H1 (cell line): ENCODE measurements at regions not wholly inside any gene's neighbourhood (a gene's known extent, or its start where the extent isn't known, plus 50 kb on each side); places are given as distances from the start of the nearest gene placed in this dataset.

Experiments
- CTCF ChIA-PET: fragments of 300-600 bp; sonication (Branson Sonifier 250); formaldehyde crosslinking; loops from one replicate; lab custom pipeline; 2021; ENCODE audit not compliant: partially characterized antibody; lab: Charles Lee
- POLR2A ChIA-PET: fragments of 300-600 bp; sonication (Branson Sonifier 250); formaldehyde crosslinking; loops from one replicate; lab custom pipeline; 2021; ENCODE audit warnings: inconsistent platforms; ENCODE audit not compliant: partially characterized antibody; lab: Charles Lee
- DNase-seq, 2 experiments: peaks; one replicate each; pipeline versions ENCODE4 v3.0.0 to v3.0.0-alpha.2; 2010 to 2022; ENCODE audit warnings: low spot score in 2 of 2, low read depth in 1 of 2, mixed read lengths in 1 of 2
- FAIRE-seq: peaks from 2 replicates; lab custom pipeline; 2011; peaks lifted over from hg19 to GRCh38; lab: Jason Lieb, UNC
- H2AFZ ChIP-seq: 2 replicates; pipeline ENCODE4 v1.8.1; 2012; ENCODE audit warnings: low read length, inconsistent platforms
- H2AK5ac ChIP-seq: 2 replicates; pipeline ENCODE4 v1.6.1; 2013; ENCODE audit warnings: low read depth, low read length
- H2BK120ac ChIP-seq: replicated peaks from 2 replicates; pipeline ENCODE3; 2013; ENCODE audit warnings: low read depth, low read length, inconsistent platforms
- H2BK12ac ChIP-seq: 2 replicates; pipeline ENCODE4 v1.6.1; 2013; ENCODE audit warnings: low read depth, low read length
- H2BK15ac ChIP-seq: 2 replicates; pipeline ENCODE4 v1.6.1; 2013; ENCODE audit warnings: low read length
- H2BK20ac ChIP-seq: 2 replicates; pipeline ENCODE4 v1.6.1; 2013; ENCODE audit warnings: low read length
- H2BK5ac ChIP-seq: 2 replicates; pipeline ENCODE4 v1.6.1; 2013; ENCODE audit warnings: low read depth, low read length
- H3K14ac ChIP-seq: 2 replicates; pipeline ENCODE4 v1.6.1; 2013; ENCODE audit warnings: inconsistent platforms; ENCODE audit not compliant: insufficient read length
- H3K18ac ChIP-seq: 2 replicates; pipeline ENCODE4 v1.6.1; 2013; ENCODE audit warnings: low read length; ENCODE audit errors: extremely low read depth
- H3K23ac ChIP-seq: 2 replicates; pipeline ENCODE4 v1.6.1; 2013; ENCODE audit warnings: inconsistent platforms; ENCODE audit not compliant: insufficient read length
- H3K23me2 ChIP-seq: 2 replicates; pipeline ENCODE4 v1.6.1; 2013; ENCODE audit warnings: low read depth, low read length
- H3K27ac ChIP-seq: 2 replicates; pipeline ENCODE4 v1.6.1; 2011; ENCODE audit warnings: low read depth, low read length, inconsistent platforms
- H3K27me3 ChIP-seq, 4 experiments: replicated peaks in 1 of 4; 1 replicate in 1 of 4; 2 replicates in 3 of 4; pipeline versions ENCODE4 v1.6.1 to v1.8.1; 2011 to 2013; ENCODE audit warnings: low read length in 3 of 4, mild to moderate bottlenecking in 3 of 4, inconsistent platforms in 2 of 4, mixed read lengths in 2 of 4, moderate library complexity in 1 of 4; ENCODE audit not compliant: control insufficient read depth in 3 of 4, insufficient read depth in 3 of 4; ENCODE audit errors: extremely low read depth in 1 of 4
- H3K36me3 ChIP-seq, 4 experiments: 2 replicates each; pipeline versions ENCODE4 v1.6.1 to v1.8.1; 2011 to 2013; ENCODE audit warnings: mild to moderate bottlenecking in 4 of 4, low read length in 3 of 4, moderate library complexity in 2 of 4, control low read depth in 1 of 4, inconsistent platforms in 1 of 4; ENCODE audit not compliant: insufficient read depth in 4 of 4, control insufficient read depth in 2 of 4
- H3K4ac ChIP-seq: replicated peaks from 2 replicates; pipeline ENCODE3; 2013; ENCODE audit warnings: low read length, low read depth, mixed read lengths, inconsistent platforms; ENCODE audit not compliant: insufficient read length
- H3K4me1 ChIP-seq, 4 experiments: replicated peaks in 1 of 4; 1 replicate in 1 of 4; 2 replicates in 3 of 4; pipeline versions ENCODE4 v1.6.1 to v1.8.1; 2011 to 2013; ENCODE audit warnings: low read length in 3 of 4, inconsistent platforms in 2 of 4, mixed read lengths in 1 of 4; ENCODE audit not compliant: insufficient read depth in 4 of 4, control insufficient read depth in 3 of 4
- H3K4me2 ChIP-seq, 2 experiments: 2 replicates each; pipeline versions ENCODE4 v1.6.1 to v1.8.1; 2011 to 2013; ENCODE audit warnings: low read depth in 2 of 2, low read length in 2 of 2, control low read depth in 1 of 2, inconsistent platforms in 1 of 2, mild to moderate bottlenecking in 1 of 2; ENCODE audit not compliant: insufficient read depth in 1 of 2
- H3K4me3 ChIP-seq, 4 experiments: fragments of 200-600, 300-600 bp in 1 of 4; sonication (generic), shearing (Covaris generic), sonication (Bioruptor Twin) in 1 of 4; 2 replicates each; pipeline versions ENCODE4 v1.5.1 to v1.8.1; 2011 to 2016; ENCODE audit warnings: low read length in 4 of 4, low read depth in 3 of 4, control low read depth in 2 of 4, inconsistent platforms in 2 of 4, mild to moderate bottlenecking in 2 of 4, mixed read lengths in 1 of 4, moderate library complexity in 1 of 4; ENCODE audit not compliant: insufficient read depth in 2 of 4; ENCODE audit errors: extremely low read depth in 1 of 4
- H3K56ac ChIP-seq: replicated peaks from 2 replicates; pipeline ENCODE3; 2013; ENCODE audit warnings: low read depth, mild to moderate bottlenecking, mixed read lengths, low read length, inconsistent platforms; ENCODE audit not compliant: insufficient read length
- H3K79me1 ChIP-seq: 2 replicates; pipeline ENCODE4 v1.6.1; 2013; ENCODE audit warnings: low read depth, low read length, control low read depth
- H3K79me2 ChIP-seq, 2 experiments: 2 replicates each; pipeline versions ENCODE4 v1.6.1 to v1.8.1; 2012 to 2013; ENCODE audit warnings: low read length in 2 of 2, mild to moderate bottlenecking in 2 of 2, inconsistent platforms in 1 of 2; ENCODE audit not compliant: insufficient read depth in 2 of 2, control insufficient read depth in 1 of 2
- H3K9ac ChIP-seq, 4 experiments: replicated peaks in 1 of 4; 1 replicate in 1 of 4; 2 replicates in 3 of 4; pipeline versions ENCODE4 v1.6.1 to v1.8.1; 2011 to 2013; ENCODE audit warnings: low read depth in 3 of 4, low read length in 3 of 4, control low read depth in 2 of 4, mild to moderate bottlenecking in 2 of 4, moderate library complexity in 2 of 4, inconsistent platforms in 1 of 4; ENCODE audit errors: extremely low read depth in 1 of 4
- H3K9me3 ChIP-seq, 2 experiments: 2 replicates each; pipeline versions ENCODE4 v1.6.1 to v1.8.1; 2012 to 2013; ENCODE audit warnings: mild to moderate bottlenecking in 2 of 2, moderate library complexity in 2 of 2, control low read depth in 1 of 2, inconsistent platforms in 1 of 2, low read depth in 1 of 2, low read length in 1 of 2, mixed read lengths in 1 of 2; ENCODE audit not compliant: insufficient read depth in 2 of 2
- H4K20me1 ChIP-seq, 2 experiments: replicated peaks in 1 of 2; 2 replicates each; pipeline versions ENCODE3 to v1.8.1; 2011 to 2013; ENCODE audit warnings: inconsistent platforms in 2 of 2, low read length in 2 of 2, mild to moderate bottlenecking in 1 of 2; ENCODE audit not compliant: insufficient read depth in 2 of 2, control insufficient read depth in 1 of 2
- H4K5ac ChIP-seq: 2 replicates; pipeline ENCODE4 v1.6.1; 2013; ENCODE audit warnings: low read length, low read depth, mixed read lengths, inconsistent platforms; ENCODE audit not compliant: insufficient read length
- H4K8ac ChIP-seq: 2 replicates; pipeline ENCODE4 v1.8.0; 2013; ENCODE audit warnings: mild to moderate bottlenecking, moderate library complexity, low read length, inconsistent platforms; ENCODE audit not compliant: insufficient read depth; ENCODE audit errors: extremely low read depth
- H4K91ac ChIP-seq: replicated peaks from 2 replicates; pipeline ENCODE3; 2013; ENCODE audit warnings: low read length, mixed read lengths, inconsistent platforms; ENCODE audit not compliant: insufficient read length
- ATF2 ChIP-seq: IDR thresholded peaks from 2 replicates; pipeline ENCODE4 v1.6.1; 2012; ENCODE audit warnings: low read length, inconsistent platforms
- BCL11A ChIP-seq, 2 experiments: IDR thresholded peaks; one replicate each; pipeline ENCODE4 v1.6.1; 2011; ENCODE audit warnings: low read depth in 2 of 2, low read length in 2 of 2, mild to moderate bottlenecking in 2 of 2
- CBX5 ChIP-seq: fragments of 300-800, 300-1000 bp; sonication (generic); IDR thresholded peaks from 2 replicates; pipeline ENCODE4 v1.7.1; 2016; ENCODE audit warnings: antibody characterized with exemption, low read length, low read depth
- CHD2 ChIP-seq: IDR thresholded peaks from 2 replicates; pipeline ENCODE4 v1.6.1; 2012; ENCODE audit warnings: low read length, improper control_type of control experiment
- GABPA ChIP-seq: IDR thresholded peaks from 2 replicates; pipeline ENCODE4 v1.6.1; 2011; ENCODE audit warnings: mild to moderate bottlenecking, low read length, moderate library complexity, borderline replicate concordance; ENCODE audit not compliant: insufficient read depth
- MAFK ChIP-seq: IDR thresholded peaks from 2 replicates; pipeline ENCODE4 v1.6.1; 2012; ENCODE audit warnings: low read depth, mild to moderate bottlenecking, improper control_type of control experiment, low read length
- MAX ChIP-seq: IDR thresholded peaks from 2 replicates; pipeline ENCODE4 v1.6.1; 2012; ENCODE audit warnings: inconsistent platforms
- SIN3A ChIP-seq, 2 experiments: IDR thresholded peaks in 1 of 2; conservative IDR thresholded peaks in 1 of 2; 2 replicates each; pipeline ENCODE4 v1.6.1; 2011 to 2012; ENCODE audit warnings: low read length in 2 of 2, improper control_type of control experiment in 1 of 2, low read depth in 1 of 2, mild to moderate bottlenecking in 1 of 2
- SP2 ChIP-seq: IDR thresholded peaks from 2 replicates; pipeline ENCODE4 v1.6.1; 2012; ENCODE audit warnings: mild to moderate bottlenecking, low read length, inconsistent platforms
- SP4 ChIP-seq: IDR thresholded peaks from 2 replicates; pipeline ENCODE4 v1.6.1; 2012; ENCODE audit warnings: low read length, inconsistent platforms
- WGBS, 2 experiments: shearing (Covaris generic) in 1 of 2; methylation state at CpG; one replicate each; pipeline versions ENCODE4 v1.1.6 to v1.1.7; 2013 to 2015; ENCODE audit warnings: low lambda C conversion rate in 2 of 2, mixed read lengths in 2 of 2, inconsistent platforms in 1 of 2, low coverage in 1 of 2, missing lambda C conversion rate in 1 of 2; ENCODE audit not compliant: insufficient replicate concordance in 2 of 2, insufficient coverage in 1 of 2, insufficient read length in 1 of 2; ENCODE audit errors: extremely low coverage in 1 of 2, missing lambda C conversion rate in 1 of 2; 5-methylcytosine and 5-hydroxymethylcytosine counted together

GRCh38 chr16:5385811-5386210 is 288.2 kb upstream of the EEF2KMT start:
- H2BK15ac ChIP-seq, result no peak overlapping the region
- H3K4ac ChIP-seq, result no peak overlapping the region
- no peak overlapping the region for H3K4me3 ChIP-seq
- no peak overlapping the region for H4K5ac ChIP-seq
- H3K9ac ChIP-seq, result no peak overlapping the region
- peaks cover 0 to 6% of the 10 kb centered on the region in 2 experiments; a peak in 1 of 4 replicates for H3K9me3 ChIP-seq
- FAIRE-seq (no peak), DNase-seq (no peak)
- no peaks in the 10 kb centered on the region for H3K23me2 ChIP-seq
- CTCF ChIA-PET, result interaction anchor here (0.6 to 1.4 kb wide), 2 partner anchors 16 to 105 kb away, joined by 3 to 4 read pairs; no protein-coding TSS in a partner anchor
- no peak overlapping the region for H2BK120ac ChIP-seq
- H2BK12ac ChIP-seq, result no peak overlapping the region
- no peak overlapping the region for H4K8ac ChIP-seq
- H3K36me3 ChIP-seq, result no peaks in the 10 kb centered on the region
- no peak overlapping the region for H3K4me2 ChIP-seq
- no peak overlapping the region for H2BK20ac ChIP-seq
- no peaks in the 10 kb centered on the region for H4K20me1 ChIP-seq
- H2AFZ ChIP-seq, result no peak overlapping the region
- TF ChIP-seq CHD2 (no peak), MAX (no peak), MAFK (no peak), GABPA (no peak), SP2 (no peak), BCL11A (IDR thresholded peaks at IDR 0.05; ENCODE audit: low read depth in 2 of 2, low read length in 2 of 2) (no peak), SP4 (no peak), SIN3A (conservative IDR thresholded peaks at IDR 0.05 in 1 of 2, IDR thresholded peaks at IDR 0.05 in 1 of 2; ENCODE audit: low read depth in 1 of 2, low read length in 2 of 2) (no peak), CBX5 (no peak), ATF2 (no peak)
- TF ChIP-seq, all 59 proteins: peak for 0
- no peaks in the 10 kb centered on the region; a peak in 1 of 7 replicates for H3K27me3 ChIP-seq
- no peak overlapping the region for H3K27ac ChIP-seq
- H3K18ac ChIP-seq, result no peak overlapping the region
- H3K56ac ChIP-seq, result no peak overlapping the region
- 95% methylated on average over 3 of the region's 3 CpGs; no CpG with 5 or more reads in 1 of the 2 experiments for WGBS, 2 experiments
- H4K91ac ChIP-seq, result no peak overlapping the region
- H3K4me1 ChIP-seq, result no peaks in the 10 kb centered on the region; a peak in 1 of 7 replicates
- H3K23ac ChIP-seq, result no peak overlapping the region
- no peak overlapping the region for H3K14ac ChIP-seq
- POLR2A ChIA-PET, result no interaction called here
- no peaks in the 10 kb centered on the region for H3K79me2 ChIP-seq
- no peaks in the 10 kb centered on the region for H3K79me1 ChIP-seq
- no peak overlapping the region for H2AK5ac ChIP-seq
- H2BK5ac ChIP-seq, result no peak overlapping the region
